IPS-15b (cell line): ENCODE measurements at regions not wholly inside any gene's neighbourhood (a gene's known extent, or its start where the extent isn't known, plus 50 kb on each side); places are given as distances from the start of the nearest gene placed in this dataset.

Source experiments
- H3K27me3 ChIP-seq: one replicate; pipeline ENCODE4 v1.6.1; 2013; ENCODE audit warnings: low read length; ENCODE audit not compliant: control insufficient read depth, insufficient read depth
- H3K36me3 ChIP-seq: one replicate; pipeline ENCODE4 v1.6.1; 2013; ENCODE audit warnings: low read length; ENCODE audit not compliant: control insufficient read depth, insufficient read depth
- H3K4me1 ChIP-seq: one replicate; pipeline ENCODE4 v1.6.1; 2013; ENCODE audit warnings: mild to moderate bottlenecking, low read length; ENCODE audit not compliant: control insufficient read depth, insufficient read depth
- H3K4me3 ChIP-seq: one replicate; pipeline ENCODE4 v1.5.1; 2013; ENCODE audit warnings: low read depth, low read length
- H3K9ac ChIP-seq: one replicate; pipeline ENCODE4 v1.6.1; 2013; ENCODE audit warnings: low read depth, mild to moderate bottlenecking, low read length
- H3K9me3 ChIP-seq: one replicate; pipeline ENCODE4 v1.6.1; 2013; ENCODE audit warnings: mild to moderate bottlenecking, low read length; ENCODE audit not compliant: control insufficient read depth, insufficient read depth

DNA sequence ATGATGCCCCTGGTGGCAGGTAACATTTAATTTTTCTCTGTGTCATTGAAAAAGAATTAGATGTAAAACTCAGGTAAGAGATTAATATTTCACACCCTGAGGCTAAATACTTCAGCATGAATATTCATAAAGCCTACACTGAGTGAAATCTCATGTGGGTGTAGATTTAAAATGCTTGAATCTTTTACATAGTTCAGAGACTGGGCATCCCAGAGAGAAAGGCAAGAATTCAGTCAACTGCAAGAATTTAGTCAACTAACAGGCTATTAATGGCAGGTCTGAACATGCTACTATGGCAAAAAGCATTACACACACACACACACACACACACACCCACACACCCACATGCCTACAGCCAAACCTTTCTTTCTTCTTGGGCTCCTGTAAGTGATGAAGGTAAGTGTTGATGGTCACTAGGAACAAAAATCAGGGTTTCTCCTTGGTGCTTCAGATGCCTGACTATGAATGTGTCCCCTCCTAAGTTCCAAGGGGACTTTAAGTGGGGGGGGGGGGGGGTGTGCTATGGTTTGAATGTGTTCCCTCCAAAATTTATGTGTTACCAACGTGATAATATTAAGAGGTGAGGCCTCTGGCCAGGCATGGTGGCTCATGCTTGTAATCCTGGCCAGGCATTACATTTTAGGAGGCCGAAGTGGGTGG is 63.7 kb upstream of the PSMD7 start:
- Histone ChIP-seq H3K9me3 (no peaks in the 10 kb centered on the region), H3K4me3 (no peak overlapping the region), H3K4me1 (no peaks in the 10 kb centered on the region), H3K27me3 (no peaks in the 10 kb centered on the region), H3K9ac (no peak overlapping the region), H3K36me3 (no peaks in the 10 kb centered on the region)

DNA sequence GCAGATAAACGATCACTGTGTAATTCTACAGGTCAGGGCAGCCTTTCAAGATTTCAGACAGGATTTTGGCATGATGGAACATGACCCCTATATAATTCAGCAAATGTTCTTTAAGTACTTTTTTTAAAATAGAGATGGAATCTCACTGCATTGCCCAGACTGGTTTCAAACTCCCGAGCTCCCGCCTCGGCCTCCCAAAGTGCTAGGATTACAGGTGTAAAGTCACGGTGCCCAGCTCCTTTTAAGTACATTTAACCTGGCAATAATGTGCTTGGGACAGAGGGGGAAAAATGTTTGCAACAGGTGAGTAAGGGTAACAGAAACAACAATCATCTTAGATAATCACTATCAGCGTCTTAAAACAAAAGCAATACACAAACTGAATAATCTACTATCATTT is 66.5 kb upstream of the PSMD7 start:
- no peaks in the 10 kb centered on the region for H3K9me3 ChIP-seq
- H3K27me3 ChIP-seq, result no peaks in the 10 kb centered on the region
- peaks cover 2% of the 10 kb centered on the region for H3K4me1 ChIP-seq
- H3K9ac ChIP-seq, result no peak overlapping the region
- H3K36me3 ChIP-seq, result no peaks in the 10 kb centered on the region
- no peak overlapping the region for H3K4me3 ChIP-seq

DNA sequence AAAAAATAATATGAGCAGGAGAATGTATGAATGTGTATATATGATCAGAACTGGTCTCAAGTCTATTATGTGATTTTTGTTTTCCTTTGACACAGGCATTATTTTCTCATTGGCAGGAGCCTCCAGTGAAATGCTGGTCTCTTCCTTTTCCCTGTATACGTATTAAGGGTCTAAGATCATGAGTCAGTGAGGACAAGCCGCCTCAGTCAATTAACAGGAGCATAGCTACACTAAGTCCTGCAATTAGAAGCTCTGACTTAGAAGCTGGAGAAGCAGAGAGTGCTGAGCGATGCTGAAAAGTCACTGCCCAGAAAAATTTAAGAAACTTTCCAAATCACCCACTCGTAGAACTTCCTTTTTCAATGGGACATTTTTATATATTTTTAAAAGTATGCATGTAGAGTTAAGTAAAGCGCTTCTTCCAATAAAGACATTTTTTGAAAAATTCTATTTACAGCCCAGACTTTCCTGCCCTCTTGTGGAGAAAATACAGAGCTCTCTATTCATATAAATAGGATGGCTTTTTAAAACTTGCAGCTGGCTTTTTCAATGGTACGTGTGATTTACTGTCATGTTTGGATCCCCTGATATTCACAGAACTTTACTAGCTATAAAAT is 70.2 kb upstream of the PSMD7 start:
- Histone ChIP-seq H3K9ac (no peak overlapping the region), H3K36me3 (no peaks in the 10 kb centered on the region), H3K9me3 (no peaks in the 10 kb centered on the region), H3K27me3 (no peaks in the 10 kb centered on the region), H3K4me1 (peaks cover 2% of the 10 kb centered on the region), H3K4me3 (peak overlapping the region; percentile 5)

DNA sequence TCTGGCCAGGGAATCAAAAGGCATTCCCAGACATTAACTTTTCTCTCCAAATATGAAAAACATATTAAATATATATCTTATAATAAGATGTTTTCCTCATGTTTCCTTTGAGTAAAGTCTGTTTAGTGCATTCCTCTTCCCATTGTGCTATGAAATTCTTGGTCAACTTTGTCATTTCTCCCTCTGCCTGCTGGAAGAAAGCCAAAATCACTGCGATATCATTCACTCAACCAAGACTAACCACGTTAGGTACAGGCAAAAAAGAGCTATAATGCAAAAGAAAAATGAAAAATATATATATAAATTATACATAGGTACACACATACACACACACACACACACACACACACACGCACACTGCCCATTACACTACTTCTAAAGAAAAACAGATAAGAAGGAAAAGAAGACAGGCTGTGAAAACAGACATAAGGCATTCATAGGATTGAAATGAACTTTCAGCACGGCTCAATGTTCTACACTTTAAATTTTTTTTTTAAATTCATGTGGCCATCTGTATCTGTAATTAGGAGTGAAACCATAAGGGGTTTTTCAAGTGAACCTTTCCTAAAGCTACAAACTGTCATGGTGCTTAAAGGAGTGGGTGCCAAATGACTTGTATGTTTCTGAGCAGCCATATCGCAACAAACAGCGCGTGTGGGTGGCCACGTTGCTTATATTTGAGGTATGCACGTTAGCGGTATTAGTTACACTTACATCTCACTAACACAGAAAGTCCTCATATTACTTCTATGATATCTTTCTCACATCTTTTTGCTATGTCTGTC is 71.6 kb upstream of the PSMD7 start:
- no peaks in the 10 kb centered on the region for H3K27me3 ChIP-seq
- peaks cover 2% of the 10 kb centered on the region for H3K4me1 ChIP-seq
- H3K4me3 ChIP-seq, result no peak overlapping the region
- no peak overlapping the region for H3K9ac ChIP-seq
- H3K9me3 ChIP-seq, result no peaks in the 10 kb centered on the region
- no peaks in the 10 kb centered on the region for H3K36me3 ChIP-seq

DNA sequence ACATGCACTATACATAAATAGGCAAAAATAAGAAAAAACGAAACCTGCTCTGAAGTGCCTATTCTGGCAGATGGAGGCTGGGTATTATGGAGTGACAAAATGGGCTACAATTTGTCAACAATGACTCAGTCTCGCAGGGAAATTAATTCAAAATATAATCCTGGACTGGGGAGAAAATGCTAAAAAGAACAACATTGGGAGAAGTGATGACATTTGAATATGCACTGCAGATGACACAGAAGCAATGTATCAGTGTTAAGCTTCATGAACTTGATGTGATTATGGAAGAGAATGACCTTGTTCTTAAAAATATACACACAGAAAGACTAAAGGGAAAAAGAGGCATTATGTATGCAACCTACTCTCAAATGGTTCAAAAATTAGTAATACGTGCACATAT is 74.8 kb upstream of the PSMD7 start:
- H3K36me3 ChIP-seq, result no peaks in the 10 kb centered on the region
- H3K4me1 ChIP-seq, result peaks cover 2% of the 10 kb centered on the region
- no peaks in the 10 kb centered on the region for H3K9me3 ChIP-seq
- H3K9ac ChIP-seq, result no peak overlapping the region
- no peaks in the 10 kb centered on the region for H3K27me3 ChIP-seq
- no peak overlapping the region for H3K4me3 ChIP-seq

DNA sequence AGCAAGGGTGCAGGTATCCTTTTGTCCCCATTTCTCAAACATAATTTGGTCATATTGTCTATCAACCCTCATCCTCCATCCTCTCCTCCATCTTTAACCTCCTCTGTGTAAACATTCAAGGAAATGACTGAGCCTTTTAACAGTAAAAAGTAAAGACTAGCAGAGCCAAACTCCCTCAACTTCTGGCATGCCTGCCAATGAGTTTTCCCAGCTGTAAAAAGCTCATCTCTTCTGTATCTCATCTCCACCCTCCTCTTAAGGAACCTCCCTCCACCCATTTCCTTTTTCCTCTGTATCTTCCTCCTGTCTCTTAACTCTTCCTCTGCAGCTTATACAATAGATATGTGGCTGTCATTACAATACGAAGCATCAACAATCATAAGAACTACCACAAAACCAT is 76.9 kb upstream of the PSMD7 start:
- H3K4me1 ChIP-seq, result no peaks in the 10 kb centered on the region
- H3K4me3 ChIP-seq, result no peak overlapping the region
- H3K9me3 ChIP-seq, result no peaks in the 10 kb centered on the region
- no peaks in the 10 kb centered on the region for H3K36me3 ChIP-seq
- no peaks in the 10 kb centered on the region for H3K27me3 ChIP-seq
- no peak overlapping the region for H3K9ac ChIP-seq

DNA sequence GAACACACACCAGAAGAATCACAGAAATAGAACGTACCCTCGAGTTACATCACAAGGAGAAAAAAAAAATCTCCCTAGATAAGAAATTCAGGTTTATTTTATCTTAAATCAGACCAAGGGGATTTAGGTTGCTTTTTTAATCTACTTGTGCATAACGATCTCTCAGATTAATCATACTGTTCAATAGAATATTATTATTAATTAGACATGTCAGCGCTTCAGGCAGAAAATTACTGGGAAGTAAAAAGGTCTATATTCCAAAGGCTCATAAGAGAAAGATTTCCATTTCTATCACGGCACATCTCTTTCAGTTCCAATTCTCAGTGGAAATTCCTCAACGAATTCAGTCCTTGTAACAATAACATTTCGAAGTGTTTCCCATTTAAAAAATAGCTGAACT is 77.7 kb upstream of the PSMD7 start:
- Histone ChIP-seq H3K36me3 (no peaks in the 10 kb centered on the region), H3K4me1 (no peaks in the 10 kb centered on the region), H3K9ac (no peak overlapping the region), H3K9me3 (no peaks in the 10 kb centered on the region), H3K27me3 (no peaks in the 10 kb centered on the region), H3K4me3 (no peak overlapping the region)

DNA sequence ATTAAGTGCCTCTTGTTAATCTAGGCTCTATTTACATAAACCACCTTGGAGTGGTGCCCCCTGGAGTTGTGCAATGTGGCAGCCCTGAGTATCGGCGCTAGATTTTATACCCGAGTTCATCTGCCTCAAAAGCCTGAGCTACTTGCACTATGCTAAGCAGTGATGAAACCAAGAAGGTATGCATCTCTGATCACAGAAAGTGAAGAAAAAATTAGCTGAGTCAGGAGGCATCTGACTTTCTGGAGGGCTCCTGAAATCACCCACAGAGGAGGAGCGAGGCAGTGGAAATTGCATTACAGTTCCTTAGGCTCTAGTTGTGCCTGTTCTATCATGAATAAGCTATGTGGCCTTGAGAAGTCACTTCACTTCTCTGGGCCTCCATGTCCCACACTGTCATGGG is 80.3 kb upstream of the PSMD7 start:
- Histone ChIP-seq H3K4me1 (no peaks in the 10 kb centered on the region), H3K36me3 (no peaks in the 10 kb centered on the region), H3K27me3 (no peaks in the 10 kb centered on the region), H3K4me3 (no peak overlapping the region), H3K9me3 (no peaks in the 10 kb centered on the region), H3K9ac (no peak overlapping the region)

DNA sequence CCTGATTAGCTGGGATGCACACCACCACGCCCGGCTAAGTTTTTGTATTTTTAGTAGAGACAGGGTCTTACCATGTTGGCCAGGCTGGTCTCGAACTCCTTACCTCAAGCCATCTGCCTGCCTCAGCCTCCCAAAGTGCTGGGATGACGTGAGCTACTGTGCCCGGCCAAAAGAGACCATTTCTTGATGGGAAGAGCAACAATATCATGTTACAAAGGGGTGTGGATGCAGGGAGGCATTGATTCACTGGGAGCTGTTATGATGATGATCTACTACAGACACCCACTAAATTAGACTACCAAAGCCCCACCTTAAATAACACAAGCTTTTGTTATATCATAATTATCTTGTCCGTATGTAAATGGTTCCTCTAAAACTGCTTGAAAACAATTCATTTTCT is 81.4 kb upstream of the PSMD7 start:
- Histone ChIP-seq H3K9ac (no peak overlapping the region), H3K9me3 (no peaks in the 10 kb centered on the region), H3K4me3 (no peak overlapping the region), H3K36me3 (no peaks in the 10 kb centered on the region), H3K27me3 (no peaks in the 10 kb centered on the region), H3K4me1 (no peaks in the 10 kb centered on the region)

DNA sequence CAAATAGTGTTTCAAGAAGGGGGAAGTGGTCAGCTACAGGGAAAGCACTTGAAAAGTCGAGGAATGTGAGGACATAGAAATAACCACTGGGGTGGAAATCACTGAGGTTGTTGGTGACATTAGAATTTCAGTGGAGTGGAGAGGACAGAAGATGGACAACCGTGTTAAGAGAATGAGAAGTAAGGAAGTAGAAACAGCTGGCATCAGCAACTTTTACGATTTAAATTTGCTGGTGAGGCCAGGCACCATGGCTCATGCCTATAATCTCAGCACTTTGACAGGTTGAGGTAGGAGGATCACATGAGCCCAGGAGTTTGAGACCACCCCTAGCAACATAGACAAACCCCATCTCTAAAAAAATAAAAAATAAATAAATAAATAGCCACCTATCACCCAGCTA is 83.2 kb upstream of the PSMD7 start:
- H3K27me3 ChIP-seq, result no peaks in the 10 kb centered on the region
- H3K4me3 ChIP-seq, result no peak overlapping the region
- H3K4me1 ChIP-seq, result no peaks in the 10 kb centered on the region
- no peaks in the 10 kb centered on the region for H3K9me3 ChIP-seq
- H3K9ac ChIP-seq, result no peak overlapping the region
- H3K36me3 ChIP-seq, result no peaks in the 10 kb centered on the region

DNA sequence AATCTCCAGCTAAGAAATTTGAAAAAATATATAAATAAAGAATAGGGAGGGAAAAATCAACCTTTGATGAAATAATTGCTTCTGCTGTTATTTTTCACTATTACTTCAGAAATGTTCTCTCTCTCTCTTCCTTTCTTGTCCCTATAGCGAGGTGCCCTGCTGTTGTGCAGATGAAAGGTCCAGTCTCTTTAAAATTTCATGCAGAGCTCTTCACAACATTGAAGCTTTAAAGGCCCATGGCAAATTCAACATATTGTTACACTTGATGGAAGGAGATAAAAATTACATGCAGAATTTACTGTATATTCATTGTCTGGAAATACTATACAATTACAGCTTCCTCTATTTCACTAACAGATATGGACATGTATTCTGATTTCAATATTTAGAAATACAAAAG is 86.4 kb upstream of the PSMD7 start:
- no peak overlapping the region for H3K4me3 ChIP-seq
- H3K36me3 ChIP-seq, result no peaks in the 10 kb centered on the region
- no peak overlapping the region for H3K9ac ChIP-seq
- H3K4me1 ChIP-seq, result no peaks in the 10 kb centered on the region
- H3K9me3 ChIP-seq, result no peaks in the 10 kb centered on the region
- H3K27me3 ChIP-seq, result no peaks in the 10 kb centered on the region

DNA sequence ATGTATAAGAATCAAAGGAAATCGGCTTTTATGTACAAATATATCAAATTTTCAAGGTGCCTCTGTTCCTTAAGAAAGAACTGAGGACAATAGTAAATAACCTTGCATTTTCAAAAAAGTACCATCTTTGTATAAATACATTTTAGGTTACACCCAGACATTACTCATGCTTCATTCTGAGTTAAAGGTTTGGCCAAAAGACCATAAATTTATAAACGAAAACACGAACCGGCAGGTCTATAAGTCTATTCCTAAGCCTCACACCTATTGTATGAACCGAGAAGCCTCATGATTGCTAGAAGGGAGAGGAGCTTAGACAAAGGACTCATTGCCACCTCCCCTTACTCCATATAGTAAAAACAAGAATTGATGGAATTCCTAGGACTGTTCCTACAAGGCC is 94.6 kb upstream of the PSMD7 start:
- Histone ChIP-seq H3K9ac (no peak overlapping the region), H3K4me3 (no peak overlapping the region), H3K4me1 (no peaks in the 10 kb centered on the region), H3K9me3 (no peaks in the 10 kb centered on the region), H3K27me3 (no peaks in the 10 kb centered on the region), H3K36me3 (no peaks in the 10 kb centered on the region)
